ENCODE measurements at regions not wholly inside any gene's neighbourhood (a gene's known extent, or its start where the extent isn't known, plus 50 kb on each side); places are given as distances from the start of the nearest gene placed in this dataset.

DNA sequence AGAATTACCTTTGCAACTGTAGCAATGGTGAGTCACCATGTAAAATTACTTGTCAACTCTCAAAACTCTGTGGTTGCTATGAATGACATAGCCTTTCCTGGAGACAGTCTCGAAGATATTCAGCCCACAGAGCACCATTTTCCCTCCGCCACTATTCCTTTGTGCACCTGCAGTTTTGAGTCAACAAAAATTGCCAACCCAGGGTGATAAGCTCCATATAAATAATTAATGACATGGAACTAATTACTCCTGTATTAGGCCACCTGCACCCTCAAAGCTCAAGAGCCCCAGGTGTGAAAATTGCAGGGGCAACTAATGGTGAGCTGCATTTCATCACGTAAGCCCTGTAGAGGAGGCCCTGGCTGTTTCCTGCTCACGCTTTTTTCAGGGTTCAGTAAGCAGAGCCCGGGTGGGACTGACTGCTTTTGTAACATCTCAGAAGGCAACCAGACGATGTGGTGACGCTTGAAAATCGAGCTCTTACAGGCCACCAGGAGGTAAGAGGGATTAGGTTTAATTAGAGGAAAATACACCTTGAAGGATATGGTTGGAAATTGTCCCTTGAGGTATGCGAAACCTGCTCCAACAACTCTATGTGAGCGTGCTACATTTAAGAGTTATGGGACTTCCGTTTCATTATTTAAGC is 70.8 kb downstream of the BMP2 start:
- ATAC-seq: no peak
- ChIA-PET POLR2A (no interaction called here), CTCF (no interaction called here)
- Histone ChIP-seq H3K9me3 (ENCODE audit: control insufficient read depth, insufficient read depth, low read depth, low read length) (no peaks in the 10 kb centered on the region), H3K4me1 (ENCODE audit: control insufficient read depth, insufficient read depth, low read length) (no peaks in the 10 kb centered on the region), H3K36me3 (ENCODE audit: control insufficient read depth, insufficient read depth, low read length) (no peaks in the 10 kb centered on the region), H3K27me3 (ENCODE audit: control insufficient read depth, insufficient read depth, low read length) (no peaks in the 10 kb centered on the region), H3K4me3 (ENCODE audit: low read depth in 2 of 2, low read length in 2 of 2) (no peak overlapping the region), H3K27ac (ENCODE audit: low read length) (no peak overlapping the region)
- in situ Hi-C loops (cut with HindIII; ENCODE audit: low pct_unique_long_range_greater_than_20kb, low sequenced_read_pairs) (no loop called here), intact Hi-C loops (cut with micrococcal nuclease; ENCODE audit: unreplicated experiment) (no loop called here)
- TF ChIP-seq, protein P1, sequence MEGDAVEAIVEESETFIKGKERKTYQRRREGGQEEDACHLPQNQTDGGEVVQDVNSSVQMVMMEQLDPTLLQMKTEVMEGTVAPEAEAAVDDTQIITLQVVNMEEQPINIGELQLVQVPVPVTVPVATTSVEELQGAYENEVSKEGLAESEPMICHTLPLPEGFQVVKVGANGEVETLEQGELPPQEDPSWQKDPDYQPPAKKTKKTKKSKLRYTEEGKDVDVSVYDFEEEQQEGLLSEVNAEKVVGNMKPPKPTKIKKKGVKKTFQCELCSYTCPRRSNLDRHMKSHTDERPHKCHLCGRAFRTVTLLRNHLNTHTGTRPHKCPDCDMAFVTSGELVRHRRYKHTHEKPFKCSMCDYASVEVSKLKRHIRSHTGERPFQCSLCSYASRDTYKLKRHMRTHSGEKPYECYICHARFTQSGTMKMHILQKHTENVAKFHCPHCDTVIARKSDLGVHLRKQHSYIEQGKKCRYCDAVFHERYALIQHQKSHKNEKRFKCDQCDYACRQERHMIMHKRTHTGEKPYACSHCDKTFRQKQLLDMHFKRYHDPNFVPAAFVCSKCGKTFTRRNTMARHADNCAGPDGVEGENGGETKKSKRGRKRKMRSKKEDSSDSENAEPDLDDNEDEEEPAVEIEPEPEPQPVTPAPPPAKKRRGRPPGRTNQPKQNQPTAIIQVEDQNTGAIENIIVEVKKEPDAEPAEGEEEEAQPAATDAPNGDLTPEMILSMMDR (IDR thresholded peaks at IDR 0.05): no peak
- TF ChIP-seq SIN3A (IDR thresholded peaks at IDR 0.05; ENCODE audit: borderline replicate concordance, insufficient read depth, low read depth, low read length) (no peak), TCF7L2 (IDR thresholded peaks at IDR 0.05; ENCODE audit: low read depth, low read length) (no peak), POLR2AphosphoS5 (IDR thresholded peaks at IDR 0.05; ENCODE audit: low read depth, low read length) (no peak)
- TF ChIP-seq, protein P2, sequence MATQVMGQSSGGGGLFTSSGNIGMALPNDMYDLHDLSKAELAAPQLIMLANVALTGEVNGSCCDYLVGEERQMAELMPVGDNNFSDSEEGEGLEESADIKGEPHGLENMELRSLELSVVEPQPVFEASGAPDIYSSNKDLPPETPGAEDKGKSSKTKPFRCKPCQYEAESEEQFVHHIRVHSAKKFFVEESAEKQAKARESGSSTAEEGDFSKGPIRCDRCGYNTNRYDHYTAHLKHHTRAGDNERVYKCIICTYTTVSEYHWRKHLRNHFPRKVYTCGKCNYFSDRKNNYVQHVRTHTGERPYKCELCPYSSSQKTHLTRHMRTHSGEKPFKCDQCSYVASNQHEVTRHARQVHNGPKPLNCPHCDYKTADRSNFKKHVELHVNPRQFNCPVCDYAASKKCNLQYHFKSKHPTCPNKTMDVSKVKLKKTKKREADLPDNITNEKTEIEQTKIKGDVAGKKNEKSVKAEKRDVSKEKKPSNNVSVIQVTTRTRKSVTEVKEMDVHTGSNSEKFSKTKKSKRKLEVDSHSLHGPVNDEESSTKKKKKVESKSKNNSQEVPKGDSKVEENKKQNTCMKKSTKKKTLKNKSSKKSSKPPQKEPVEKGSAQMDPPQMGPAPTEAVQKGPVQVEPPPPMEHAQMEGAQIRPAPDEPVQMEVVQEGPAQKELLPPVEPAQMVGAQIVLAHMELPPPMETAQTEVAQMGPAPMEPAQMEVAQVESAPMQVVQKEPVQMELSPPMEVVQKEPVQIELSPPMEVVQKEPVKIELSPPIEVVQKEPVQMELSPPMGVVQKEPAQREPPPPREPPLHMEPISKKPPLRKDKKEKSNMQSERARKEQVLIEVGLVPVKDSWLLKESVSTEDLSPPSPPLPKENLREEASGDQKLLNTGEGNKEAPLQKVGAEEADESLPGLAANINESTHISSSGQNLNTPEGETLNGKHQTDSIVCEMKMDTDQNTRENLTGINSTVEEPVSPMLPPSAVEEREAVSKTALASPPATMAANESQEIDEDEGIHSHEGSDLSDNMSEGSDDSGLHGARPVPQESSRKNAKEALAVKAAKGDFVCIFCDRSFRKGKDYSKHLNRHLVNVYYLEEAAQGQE (IDR thresholded peaks at IDR 0.05; ENCODE audit: insufficient read depth in 1 of 2, low read depth in 2 of 2, low read length in 1 of 2): no peak
- no peak for DNase-seq (ENCODE audit: low read depth, low spot score)
- BruUV-seq (replicated peaks): no TSS peak

DNA sequence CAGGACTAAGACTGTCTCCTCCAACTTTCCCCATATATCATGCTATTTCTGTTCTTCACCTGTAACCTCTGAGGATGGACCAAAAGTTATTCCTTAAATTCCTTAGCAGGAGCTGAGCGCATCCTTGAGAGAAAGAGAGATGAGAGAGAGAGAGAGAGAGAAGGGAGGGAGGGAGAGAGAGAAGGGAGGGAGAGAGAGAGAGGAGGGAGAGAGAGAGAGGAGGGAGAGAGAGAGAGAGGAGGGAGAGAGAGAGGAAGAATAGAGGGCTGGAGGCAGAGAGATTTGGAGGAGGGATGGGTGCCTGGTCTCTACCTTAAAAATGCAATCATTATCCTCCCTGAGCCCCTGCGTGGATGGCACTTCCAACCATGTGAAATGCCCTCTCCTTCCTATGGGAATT is 73.6 kb downstream of the BMP2 start:
- POLR2A ChIA-PET: no interaction called here
- H3K9me3 ChIP-seq (ENCODE audit: control insufficient read depth, insufficient read depth, low read depth, low read length): no peaks in the 10 kb centered on the region
- intact Hi-C loops (cut with micrococcal nuclease; ENCODE audit: unreplicated experiment) (no loop called here), in situ Hi-C loops (cut with HindIII; ENCODE audit: low pct_unique_long_range_greater_than_20kb, low sequenced_read_pairs) (no loop called here)
- no peaks in the 10 kb centered on the region for H3K4me1 ChIP-seq (ENCODE audit: control insufficient read depth, insufficient read depth, low read length)
- H3K27ac ChIP-seq (ENCODE audit: low read length): no peak overlapping the region
- CTCF ChIA-PET: no interaction called here
- H3K4me3 ChIP-seq (ENCODE audit: low read depth in 2 of 2, low read length in 2 of 2): no peak overlapping the region
- TF ChIP-seq, protein P2 (IDR thresholded peaks at IDR 0.05; ENCODE audit: insufficient read depth in 1 of 2, low read depth in 2 of 2, low read length in 1 of 2): no peak
- TF ChIP-seq, protein P1 (IDR thresholded peaks at IDR 0.05): no peak
- TF ChIP-seq SIN3A (IDR thresholded peaks at IDR 0.05; ENCODE audit: borderline replicate concordance, insufficient read depth, low read depth, low read length): no peak
- TF ChIP-seq TCF7L2 (IDR thresholded peaks at IDR 0.05; ENCODE audit: low read depth, low read length): no peak
- no peak for TF ChIP-seq POLR2AphosphoS5 (IDR thresholded peaks at IDR 0.05; ENCODE audit: low read depth, low read length)
- no TSS peak for BruUV-seq (replicated peaks)
- no peaks in the 10 kb centered on the region for H3K36me3 ChIP-seq (ENCODE audit: control insufficient read depth, insufficient read depth, low read length)
- no peaks in the 10 kb centered on the region for H3K27me3 ChIP-seq (ENCODE audit: control insufficient read depth, insufficient read depth, low read length)
- DNase-seq (ENCODE audit: low read depth, low spot score) (no peak), ATAC-seq (no peak)

Measured in Panc1 (cell line).